ENCODE measurements at regions not wholly inside any gene's neighbourhood (a gene's known extent, or its start where the extent isn't known, plus 50 kb on each side); places are given as distances from the start of the nearest gene placed in this dataset.

- 8% methylated on average over 1 of the region's 1 CpG for WGBS (ENCODE audit: insufficient coverage, low coverage, missing lambda C conversion rate)
- Histone ChIP-seq H3K4me1 (replicated peaks in 1 of 2; ENCODE audit: control insufficient read depth in 2 of 2, insufficient read depth in 2 of 2, low read length in 2 of 2) (no peaks in the 10 kb centered on the region), H3K9me1 (ENCODE audit: control insufficient read depth, insufficient read depth, low read length) (no peaks in the 10 kb centered on the region), H3K4me2 (ENCODE audit: insufficient read depth, low read length) (no peak overlapping the region), H3K4me3 (no peak overlapping the region), H4K20me1 (replicated peaks; ENCODE audit: control insufficient read depth, insufficient read depth, low read length) (no peaks in the 10 kb centered on the region), H3K9ac (ENCODE audit: insufficient read depth in 1 of 2, low read depth in 2 of 2, low read length in 2 of 2) (no peak overlapping the region), H3K27me3 (ENCODE audit: control insufficient read depth in 2 of 2, insufficient read depth in 2 of 2, low read length in 2 of 2) (no peaks in the 10 kb centered on the region), H2AFZ (ENCODE audit: low read depth, low read length) (no peak overlapping the region), H3K36me3 (ENCODE audit: control insufficient read depth, insufficient read depth, low read length) (no peaks in the 10 kb centered on the region), H3K9me3 (replicated peaks; ENCODE audit: control insufficient read depth, insufficient read depth, low read depth, low read length) (no peaks in the 10 kb centered on the region), H3K79me2 (ENCODE audit: control insufficient read depth, insufficient read depth, low read length) (no peaks in the 10 kb centered on the region), H3K27ac (ENCODE audit: extremely low read depth, low read depth, low read length) (no peak overlapping the region)
- CTCF ChIA-PET (ENCODE audit: low intra/inter-chr PET ratio), result no interaction called here
- no peak for ATAC-seq
- no peak for FAIRE-seq
- in situ Hi-C loops (cut with MboI) (no loop called here), intact Hi-C loops (cut with micrococcal nuclease) (no loop called here)
- POLR2A ChIA-PET, result interaction anchor here (0.6 to 1.2 kb wide), 2 partner anchors 47 to 411 kb away, joined by 3 to 4 read pairs; no protein-coding TSS in a partner anchor
- no TSS peak for BruUV-seq (replicated peaks)
- no peak for DNase-seq (ENCODE audit: extremely low read depth in 1 of 4, low spot score in 3 of 4)
- TF ChIP-seq THRA (IDR thresholded peaks at IDR 0.05) (no peak), SMC3 (conservative IDR thresholded peaks at IDR 0.05; ENCODE audit: insufficient read depth, low read depth, low read length) (no peak), ZFP30 (CRISPR knock-in tag; IDR thresholded peaks at IDR 0.05; ENCODE audit: borderline replicate concordance) (no peak), HNRNPL (IDR thresholded peaks at IDR 0.05; ENCODE audit: low read depth, low read length) (no peak), NKRF (IDR thresholded peaks at IDR 0.05; ENCODE audit: borderline replicate concordance) (no peak), NFXL1 (CRISPR knock-in tag; IDR thresholded peaks at IDR 0.05) (no peak), JUNB (CRISPR knock-in tag; conservative IDR thresholded peaks at IDR 0.05) (no peak), SRF (CRISPR knock-in tag; IDR thresholded peaks at IDR 0.05) (no peak), ZNF780A (CRISPR knock-in tag; IDR thresholded peaks at IDR 0.05) (no peak), NFE2 (IDR thresholded peaks at IDR 0.05; ENCODE audit: low read depth) (no peak), TAL1 (IDR thresholded peaks at IDR 0.05) (no peak)
Measured at GRCh38 chr7:91651986-91652385, 228.5 kb downstream of the MTERF1 start.
